ENCODE measurements at regions not wholly inside any gene's neighbourhood (a gene's known extent, or its start where the extent isn't known, plus 50 kb on each side); places are given as distances from the start of the nearest gene placed in this dataset.

GRCh38 chr7:116113310-116113709 is 82.7 kb upstream of the TFEC start:
- TF ChIP-seq, protein P1, sequence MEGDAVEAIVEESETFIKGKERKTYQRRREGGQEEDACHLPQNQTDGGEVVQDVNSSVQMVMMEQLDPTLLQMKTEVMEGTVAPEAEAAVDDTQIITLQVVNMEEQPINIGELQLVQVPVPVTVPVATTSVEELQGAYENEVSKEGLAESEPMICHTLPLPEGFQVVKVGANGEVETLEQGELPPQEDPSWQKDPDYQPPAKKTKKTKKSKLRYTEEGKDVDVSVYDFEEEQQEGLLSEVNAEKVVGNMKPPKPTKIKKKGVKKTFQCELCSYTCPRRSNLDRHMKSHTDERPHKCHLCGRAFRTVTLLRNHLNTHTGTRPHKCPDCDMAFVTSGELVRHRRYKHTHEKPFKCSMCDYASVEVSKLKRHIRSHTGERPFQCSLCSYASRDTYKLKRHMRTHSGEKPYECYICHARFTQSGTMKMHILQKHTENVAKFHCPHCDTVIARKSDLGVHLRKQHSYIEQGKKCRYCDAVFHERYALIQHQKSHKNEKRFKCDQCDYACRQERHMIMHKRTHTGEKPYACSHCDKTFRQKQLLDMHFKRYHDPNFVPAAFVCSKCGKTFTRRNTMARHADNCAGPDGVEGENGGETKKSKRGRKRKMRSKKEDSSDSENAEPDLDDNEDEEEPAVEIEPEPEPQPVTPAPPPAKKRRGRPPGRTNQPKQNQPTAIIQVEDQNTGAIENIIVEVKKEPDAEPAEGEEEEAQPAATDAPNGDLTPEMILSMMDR (IDR thresholded peaks at IDR 0.05; ENCODE audit: borderline replicate concordance, extremely low read depth, low read length, poor library complexity, severe bottlenecking), result no peak
- no peak for TF ChIP-seq EZH2 (IDR thresholded peaks at IDR 0.05; ENCODE audit: borderline replicate concordance, low read depth, low read length, severe bottlenecking)
